ENCODE measurements at regions not wholly inside any gene's neighbourhood (a gene's known extent, or its start where the extent isn't known, plus 50 kb on each side); places are given as distances from the start of the nearest gene placed in this dataset.

DNA sequence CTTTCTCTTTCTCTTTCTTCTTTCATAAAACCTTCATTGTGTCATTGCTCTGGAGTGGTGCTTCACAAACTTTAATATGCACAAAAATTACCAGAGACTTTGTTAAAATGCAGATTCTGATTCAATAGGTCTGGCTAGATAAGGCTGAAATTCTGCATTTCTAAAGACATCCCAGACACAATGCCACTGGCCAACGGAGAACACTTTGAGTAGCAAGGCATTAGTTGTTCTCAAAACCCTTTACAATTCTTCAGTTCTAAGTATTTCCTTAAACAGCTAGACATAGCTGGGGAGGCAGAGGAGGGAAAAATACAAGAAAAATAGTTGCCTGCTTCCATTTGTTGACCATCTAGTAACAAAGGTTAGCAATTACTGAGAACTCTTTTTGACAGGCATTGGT is 101.8 kb upstream of the PIK3C3 start:
- TF ChIP-seq, protein P1, sequence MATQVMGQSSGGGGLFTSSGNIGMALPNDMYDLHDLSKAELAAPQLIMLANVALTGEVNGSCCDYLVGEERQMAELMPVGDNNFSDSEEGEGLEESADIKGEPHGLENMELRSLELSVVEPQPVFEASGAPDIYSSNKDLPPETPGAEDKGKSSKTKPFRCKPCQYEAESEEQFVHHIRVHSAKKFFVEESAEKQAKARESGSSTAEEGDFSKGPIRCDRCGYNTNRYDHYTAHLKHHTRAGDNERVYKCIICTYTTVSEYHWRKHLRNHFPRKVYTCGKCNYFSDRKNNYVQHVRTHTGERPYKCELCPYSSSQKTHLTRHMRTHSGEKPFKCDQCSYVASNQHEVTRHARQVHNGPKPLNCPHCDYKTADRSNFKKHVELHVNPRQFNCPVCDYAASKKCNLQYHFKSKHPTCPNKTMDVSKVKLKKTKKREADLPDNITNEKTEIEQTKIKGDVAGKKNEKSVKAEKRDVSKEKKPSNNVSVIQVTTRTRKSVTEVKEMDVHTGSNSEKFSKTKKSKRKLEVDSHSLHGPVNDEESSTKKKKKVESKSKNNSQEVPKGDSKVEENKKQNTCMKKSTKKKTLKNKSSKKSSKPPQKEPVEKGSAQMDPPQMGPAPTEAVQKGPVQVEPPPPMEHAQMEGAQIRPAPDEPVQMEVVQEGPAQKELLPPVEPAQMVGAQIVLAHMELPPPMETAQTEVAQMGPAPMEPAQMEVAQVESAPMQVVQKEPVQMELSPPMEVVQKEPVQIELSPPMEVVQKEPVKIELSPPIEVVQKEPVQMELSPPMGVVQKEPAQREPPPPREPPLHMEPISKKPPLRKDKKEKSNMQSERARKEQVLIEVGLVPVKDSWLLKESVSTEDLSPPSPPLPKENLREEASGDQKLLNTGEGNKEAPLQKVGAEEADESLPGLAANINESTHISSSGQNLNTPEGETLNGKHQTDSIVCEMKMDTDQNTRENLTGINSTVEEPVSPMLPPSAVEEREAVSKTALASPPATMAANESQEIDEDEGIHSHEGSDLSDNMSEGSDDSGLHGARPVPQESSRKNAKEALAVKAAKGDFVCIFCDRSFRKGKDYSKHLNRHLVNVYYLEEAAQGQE (IDR thresholded peaks at IDR 0.05; ENCODE audit: insufficient read depth in 1 of 2, low read depth in 2 of 2, low read length in 2 of 2): no peak
- TF ChIP-seq SIN3A (IDR thresholded peaks at IDR 0.05; ENCODE audit: borderline replicate concordance, insufficient read depth, low read length) (no peak), FOXP2 (optimal IDR thresholded peaks at IDR 0.05; ENCODE audit: borderline replicate concordance, extremely low read depth, extremely low read length, insufficient read depth) (no peak), TAF1 (IDR thresholded peaks at IDR 0.05; ENCODE audit: borderline replicate concordance, insufficient read depth, low read length) (no peak), POLR2AphosphoS5 (IDR thresholded peaks at IDR 0.05; ENCODE audit: low read depth, low read length) (no peak)

DNA sequence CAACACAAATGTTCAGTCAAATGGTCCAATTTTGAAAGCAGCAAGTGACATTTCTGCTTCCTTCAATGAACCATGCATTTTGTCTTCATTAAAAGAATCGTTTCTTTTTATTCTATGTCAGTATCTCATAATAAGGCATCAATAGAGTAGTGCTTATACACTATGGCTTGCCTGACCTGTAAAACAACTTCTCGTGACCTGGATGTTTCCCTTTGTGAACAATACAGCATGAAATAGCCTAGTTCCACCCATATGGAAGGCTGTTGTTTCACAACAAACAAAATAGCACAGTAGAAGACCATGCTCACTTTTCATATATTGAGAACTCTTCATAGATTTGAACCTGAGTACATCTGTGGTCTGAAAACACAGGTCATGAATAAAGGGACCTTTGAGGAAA is 104.3 kb upstream of the PIK3C3 start:
- TF ChIP-seq TAF1 (IDR thresholded peaks at IDR 0.05; ENCODE audit: borderline replicate concordance, insufficient read depth, low read length): no peak
- TF ChIP-seq SIN3A (IDR thresholded peaks at IDR 0.05; ENCODE audit: borderline replicate concordance, insufficient read depth, low read length): no peak

DNA sequence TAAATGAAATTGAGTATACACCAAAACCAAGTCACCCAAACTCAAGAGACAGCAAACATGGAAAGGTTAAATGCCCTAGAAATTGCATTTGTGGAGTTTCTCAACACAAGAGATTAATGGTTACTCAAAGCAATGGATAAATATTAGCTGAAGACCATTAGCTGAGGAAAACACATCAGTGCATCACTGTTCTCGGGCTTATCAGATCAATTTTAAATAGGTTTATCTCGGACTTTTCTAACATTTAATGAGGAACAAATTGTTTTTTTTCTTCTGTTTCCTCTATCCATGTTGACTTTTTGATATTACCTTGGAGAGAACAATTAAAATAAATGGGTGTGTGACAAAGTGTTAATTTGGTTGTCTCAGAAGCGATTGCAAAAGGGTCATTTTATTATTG is 105.4 kb upstream of the PIK3C3 start:
- TF ChIP-seq TAF1 (IDR thresholded peaks at IDR 0.05; ENCODE audit: borderline replicate concordance, insufficient read depth, low read length): no peak
- TF ChIP-seq, protein P1 (IDR thresholded peaks at IDR 0.05; ENCODE audit: insufficient read depth in 1 of 2, low read depth in 2 of 2, low read length in 2 of 2): no peak
- no peak for TF ChIP-seq FOXP2 (optimal IDR thresholded peaks at IDR 0.05; ENCODE audit: borderline replicate concordance, extremely low read depth, extremely low read length, insufficient read depth)
- TF ChIP-seq POLR2AphosphoS5 (IDR thresholded peaks at IDR 0.05; ENCODE audit: low read depth, low read length): no peak
- no peak for TF ChIP-seq SIN3A (IDR thresholded peaks at IDR 0.05; ENCODE audit: borderline replicate concordance, insufficient read depth, low read length)

DNA sequence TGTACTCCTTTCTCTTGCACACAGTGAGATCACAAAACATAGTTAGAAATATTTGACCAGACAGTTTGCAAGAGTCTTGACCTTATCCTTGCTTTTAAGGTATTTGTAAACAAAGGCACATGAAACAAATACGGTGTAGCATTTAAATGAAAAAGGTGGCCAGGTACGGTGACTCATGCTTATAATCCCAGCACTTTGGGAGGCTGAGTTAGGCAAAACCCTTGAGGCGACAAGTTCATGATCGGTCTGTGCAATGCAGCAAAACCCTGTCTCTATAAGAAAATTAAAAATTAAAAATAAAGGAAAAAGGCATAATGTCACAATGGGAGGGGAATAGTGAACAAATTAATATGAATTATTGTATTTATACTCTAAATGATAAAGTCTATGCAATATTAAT is 109.5 kb upstream of the PIK3C3 start:
- TF ChIP-seq, protein P1 (IDR thresholded peaks at IDR 0.05; ENCODE audit: insufficient read depth in 1 of 2, low read depth in 2 of 2, low read length in 2 of 2): no peak
- TF ChIP-seq TAF1 (IDR thresholded peaks at IDR 0.05; ENCODE audit: borderline replicate concordance, insufficient read depth, low read length): no peak
- TF ChIP-seq FOXP2 (optimal IDR thresholded peaks at IDR 0.05; ENCODE audit: borderline replicate concordance, extremely low read depth, extremely low read length, insufficient read depth): no peak

DNA sequence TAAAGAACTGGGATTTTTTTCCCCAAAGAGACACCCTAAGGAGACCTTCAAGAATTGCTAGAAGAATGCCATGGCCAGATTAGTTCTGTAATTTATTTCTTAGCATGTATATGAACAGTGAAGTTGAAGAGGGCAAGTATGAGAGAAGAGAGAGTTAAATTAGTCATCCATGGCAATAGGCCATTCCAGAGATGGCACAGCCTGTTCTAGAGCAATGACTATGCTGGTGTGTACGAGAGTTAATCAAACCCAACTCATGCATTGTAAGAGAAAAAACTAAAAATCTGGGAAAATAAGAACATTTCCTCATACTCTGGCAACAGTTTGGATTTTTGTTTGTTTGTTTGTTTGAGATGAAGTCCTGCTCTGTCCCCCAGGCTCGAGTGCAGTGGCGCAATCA is 112.1 kb upstream of the PIK3C3 start:
- TF ChIP-seq POLR2AphosphoS5 (IDR thresholded peaks at IDR 0.05; ENCODE audit: low read depth, low read length) (no peak), SIN3A (IDR thresholded peaks at IDR 0.05; ENCODE audit: borderline replicate concordance, insufficient read depth, low read length) (no peak)
- TF ChIP-seq, protein P1 (IDR thresholded peaks at IDR 0.05; ENCODE audit: insufficient read depth in 1 of 2, low read depth in 2 of 2, low read length in 2 of 2): no peak

All from PFSK-1 (cell line).